ENCODE measurements at regions not wholly inside any gene's neighbourhood (a gene's known extent, or its start where the extent isn't known, plus 50 kb on each side); places are given as distances from the start of the nearest gene placed in this dataset.

DNA sequence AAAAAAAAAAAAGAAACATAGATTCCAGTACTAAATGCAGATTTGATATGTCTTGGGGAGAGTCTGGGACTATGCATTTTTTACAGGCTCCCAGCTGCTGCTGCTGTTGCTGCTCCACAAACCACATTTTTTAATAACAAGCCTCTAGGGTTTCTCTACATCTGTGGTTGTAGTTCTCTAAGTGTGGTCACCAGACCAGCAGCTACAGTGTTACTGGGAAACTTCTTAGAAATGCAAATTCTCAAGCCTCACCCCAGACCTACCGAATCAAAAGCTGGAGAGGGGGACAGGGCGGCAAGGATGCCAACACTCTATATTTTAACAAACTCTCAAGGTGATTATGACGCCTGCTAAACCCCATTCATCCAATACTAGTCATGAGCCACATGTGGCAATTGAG lies 293.4 kb upstream of the PTGER4 start:
- TF ChIP-seq, protein P1, sequence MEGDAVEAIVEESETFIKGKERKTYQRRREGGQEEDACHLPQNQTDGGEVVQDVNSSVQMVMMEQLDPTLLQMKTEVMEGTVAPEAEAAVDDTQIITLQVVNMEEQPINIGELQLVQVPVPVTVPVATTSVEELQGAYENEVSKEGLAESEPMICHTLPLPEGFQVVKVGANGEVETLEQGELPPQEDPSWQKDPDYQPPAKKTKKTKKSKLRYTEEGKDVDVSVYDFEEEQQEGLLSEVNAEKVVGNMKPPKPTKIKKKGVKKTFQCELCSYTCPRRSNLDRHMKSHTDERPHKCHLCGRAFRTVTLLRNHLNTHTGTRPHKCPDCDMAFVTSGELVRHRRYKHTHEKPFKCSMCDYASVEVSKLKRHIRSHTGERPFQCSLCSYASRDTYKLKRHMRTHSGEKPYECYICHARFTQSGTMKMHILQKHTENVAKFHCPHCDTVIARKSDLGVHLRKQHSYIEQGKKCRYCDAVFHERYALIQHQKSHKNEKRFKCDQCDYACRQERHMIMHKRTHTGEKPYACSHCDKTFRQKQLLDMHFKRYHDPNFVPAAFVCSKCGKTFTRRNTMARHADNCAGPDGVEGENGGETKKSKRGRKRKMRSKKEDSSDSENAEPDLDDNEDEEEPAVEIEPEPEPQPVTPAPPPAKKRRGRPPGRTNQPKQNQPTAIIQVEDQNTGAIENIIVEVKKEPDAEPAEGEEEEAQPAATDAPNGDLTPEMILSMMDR (conservative IDR thresholded peaks at IDR 0.05 in 1 of 2, IDR thresholded peaks at IDR 0.05 in 1 of 2; ENCODE audit: low read depth in 1 of 2, low read length in 2 of 2) = no peak
- no peak for TF ChIP-seq EZH2 (IDR thresholded peaks at IDR 0.05; ENCODE audit: low read length, missing control alignments)

All from fibroblast of lung (primary cell).